HG03439 (cell line): ENCODE measurements at regions not wholly inside any gene's neighbourhood (a gene's known extent, or its start where the extent isn't known, plus 50 kb on each side); places are given as distances from the start of the nearest gene placed in this dataset.

ENCODE experiments used
- ATAC-seq: cut with Tn5 transposase; IDR thresholded peaks from one replicate; pipeline ENCODE4 v1.9.1; 2021; ENCODE audit warnings: mild to moderate bottlenecking, moderate library complexity; ENCODE audit not compliant: unreplicated experiment

DNA sequence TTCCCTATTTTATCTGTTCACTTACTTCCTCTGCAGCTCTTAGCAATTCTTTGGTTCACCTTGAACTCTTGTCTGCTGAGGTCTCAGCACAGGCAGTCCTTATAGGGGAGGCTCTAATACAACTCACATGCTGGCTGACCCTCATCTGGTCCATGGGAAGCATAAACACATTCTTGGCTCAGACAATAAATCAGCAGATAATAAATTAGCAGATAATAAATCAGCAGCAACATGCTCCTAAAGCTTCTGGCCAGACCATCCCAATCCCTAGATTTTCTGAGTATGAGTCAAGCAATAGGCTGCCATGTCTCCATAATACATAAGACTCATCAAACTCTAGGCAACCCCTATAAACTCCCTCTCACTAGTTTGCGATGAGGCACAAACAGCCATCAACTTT is 208.6 kb upstream of the STEAP4 start:
- no peak for ATAC-seq

DNA sequence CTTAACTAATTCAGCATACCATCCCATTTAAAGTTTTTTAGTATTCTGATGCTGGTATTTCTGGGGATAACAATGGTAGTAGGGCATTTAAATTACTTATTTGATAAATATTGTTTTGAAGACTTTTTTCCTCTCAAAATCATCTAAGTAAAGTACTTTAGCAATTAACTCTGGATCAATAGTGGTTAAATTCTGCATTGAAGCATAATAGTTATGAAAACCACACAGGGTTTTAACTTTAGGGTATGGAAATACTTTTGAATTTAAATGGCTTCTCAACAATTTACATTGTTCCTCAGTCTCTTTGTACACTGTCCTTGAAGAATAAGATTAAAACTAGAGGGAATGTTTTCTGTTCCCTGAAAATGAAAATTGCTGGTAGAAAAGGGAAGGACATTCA is 202.6 kb upstream of the STEAP4 start:
- ATAC-seq, result no peak

DNA sequence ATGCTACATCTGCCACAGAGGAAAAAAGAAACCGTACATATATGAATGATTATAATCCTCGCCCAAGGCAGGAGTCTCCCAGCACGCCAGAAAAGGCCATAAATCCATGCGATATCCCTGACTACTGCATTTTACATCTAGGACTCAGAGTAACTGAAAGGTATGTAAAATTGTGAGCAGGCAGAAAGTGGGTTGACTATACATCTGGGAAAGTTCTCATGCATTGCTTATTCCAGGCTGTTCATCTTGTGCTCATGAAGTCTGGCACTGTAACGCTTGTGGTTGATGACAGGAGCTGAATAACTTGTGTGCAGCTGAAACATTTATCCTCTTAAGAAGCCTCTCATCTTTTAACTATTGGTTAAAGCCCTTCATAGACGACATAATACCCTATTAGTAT is 193.4 kb upstream of the STEAP4 start:
- ATAC-seq, result no peak

DNA sequence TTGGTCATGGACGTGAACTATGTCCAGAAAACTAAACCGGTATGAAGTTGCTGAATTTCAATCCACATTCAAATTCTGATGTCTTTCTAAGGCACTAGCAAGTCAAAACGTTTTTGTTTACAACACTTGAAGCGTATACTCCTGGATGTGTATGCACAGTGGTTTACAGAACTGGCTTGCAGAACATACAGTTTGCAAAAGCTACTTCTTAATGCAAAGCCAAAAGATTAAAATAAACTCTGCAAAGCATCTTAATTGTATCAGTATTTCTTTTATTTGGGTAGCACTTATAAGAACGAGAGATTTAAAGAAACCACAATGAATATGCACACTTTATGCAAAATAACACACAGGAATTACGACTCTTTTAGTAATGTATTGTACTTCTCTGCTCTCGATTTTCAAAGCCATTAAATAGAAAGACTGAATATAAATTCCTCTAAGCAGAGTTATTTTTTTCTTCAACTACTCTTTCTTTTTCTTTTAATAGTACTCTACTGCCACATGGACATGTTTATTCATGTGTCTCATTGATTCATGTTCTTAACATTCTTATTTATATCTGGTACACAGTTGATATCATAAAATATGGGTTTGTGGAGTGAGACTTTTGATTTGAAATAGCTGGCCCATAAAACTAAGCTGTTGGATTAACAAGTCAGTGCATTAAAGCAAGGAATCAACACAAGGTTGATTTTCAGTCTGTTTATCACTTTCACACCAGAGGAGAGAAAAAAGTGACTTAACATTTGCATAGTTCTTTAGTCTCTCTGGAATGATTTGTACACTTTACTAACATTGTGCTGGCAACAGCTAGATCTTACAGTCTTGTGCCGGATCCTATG is 189.4 kb upstream of the STEAP4 start:
- ATAC-seq, result no peak

DNA sequence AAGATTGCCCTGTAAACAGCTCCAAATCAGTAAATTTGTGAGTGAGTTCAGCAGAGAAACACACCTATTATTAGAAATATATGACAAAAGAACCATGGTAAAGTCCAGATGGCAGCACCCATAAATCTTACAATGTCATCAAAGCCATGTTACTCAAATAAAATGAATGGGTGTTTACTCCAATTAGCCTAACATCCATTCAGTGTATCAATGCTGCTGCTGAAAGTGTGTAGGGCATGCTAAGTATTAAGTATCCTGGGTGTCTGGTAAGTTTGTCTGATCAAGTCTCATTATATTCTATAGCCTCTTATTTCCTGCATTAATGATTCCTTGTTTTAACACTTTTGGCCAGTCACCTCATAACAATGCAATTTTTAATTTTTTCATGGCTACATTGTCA is 185.5 kb upstream of the STEAP4 start:
- no peak for ATAC-seq

DNA sequence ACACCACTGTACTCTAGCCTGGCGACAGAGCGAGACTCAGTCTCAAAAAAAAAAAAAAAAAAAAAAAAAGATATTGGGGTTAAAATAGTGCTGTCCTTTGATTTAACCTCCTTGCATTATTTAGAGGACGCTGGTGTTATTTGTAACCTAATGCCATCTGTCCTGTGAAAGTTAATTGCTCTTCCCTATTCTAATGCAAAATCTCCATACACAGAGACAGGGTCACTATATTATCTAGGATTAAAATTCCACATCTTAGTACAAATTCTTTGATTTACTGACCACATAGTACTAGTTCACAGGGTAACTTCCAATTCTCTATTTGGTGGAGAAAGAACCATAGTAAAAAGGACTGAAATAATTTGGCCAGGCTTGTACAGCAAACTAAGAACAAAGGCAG is 184.2 kb upstream of the STEAP4 start:
- no peak for ATAC-seq

DNA sequence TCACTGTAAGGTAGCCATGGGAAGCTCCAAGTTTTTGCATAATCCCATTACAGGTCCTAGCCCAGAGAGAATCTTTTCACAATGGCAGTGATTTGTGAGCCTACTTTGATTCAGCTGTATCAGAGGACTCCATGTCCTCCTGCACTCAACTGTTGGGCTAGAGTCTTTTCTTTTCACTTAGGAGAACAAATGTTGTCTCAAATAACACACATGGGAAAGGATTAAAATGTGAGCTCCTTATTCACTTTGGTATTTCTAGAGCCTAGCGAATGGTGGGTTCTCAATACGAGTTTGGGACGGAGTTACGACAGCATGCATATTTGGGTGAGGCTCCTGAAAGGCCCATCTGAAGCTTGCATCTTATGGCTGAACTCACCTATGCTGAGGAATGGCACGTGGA is 183.5 kb upstream of the STEAP4 start:
- ATAC-seq, result no peak

DNA sequence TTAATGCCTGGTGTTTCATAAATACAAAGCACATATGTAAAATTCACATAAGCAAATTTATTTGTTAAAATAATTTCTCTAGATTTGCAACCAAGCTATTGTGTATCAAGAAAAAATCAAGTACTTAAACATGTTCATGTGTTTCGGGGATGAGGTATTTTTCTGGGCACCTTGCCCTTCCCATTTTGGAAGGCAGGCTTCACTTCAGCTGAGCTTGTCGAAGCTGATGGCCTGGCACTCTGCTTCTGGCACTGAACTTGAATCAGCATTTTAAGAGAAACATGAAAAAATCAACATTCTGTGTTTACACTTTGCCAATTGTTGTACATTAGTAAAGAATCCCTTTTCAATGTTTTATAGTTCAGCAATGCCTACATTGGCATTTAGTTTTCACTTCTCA is 179.1 kb upstream of the STEAP4 start:
- ATAC-seq, result no peak

DNA sequence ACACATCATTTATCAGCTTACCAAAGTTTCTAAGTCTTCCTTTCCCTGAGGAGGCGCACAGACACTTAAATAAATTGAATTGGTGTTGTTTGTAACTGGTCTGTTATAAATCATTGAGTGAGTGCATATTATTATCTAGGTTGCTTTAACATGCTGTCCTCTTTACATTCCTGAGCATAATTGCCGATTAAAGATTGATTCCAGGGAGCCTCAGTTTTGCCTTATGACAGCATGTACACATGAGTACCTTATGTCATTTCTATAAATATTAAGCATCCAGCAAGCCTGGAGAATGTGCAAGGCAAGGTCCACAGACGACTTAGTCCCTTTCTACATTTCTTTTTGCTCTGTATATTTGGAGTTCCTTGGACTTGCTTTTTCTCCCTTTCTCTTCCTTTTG is 177.9 kb upstream of the STEAP4 start:
- no peak for ATAC-seq

DNA sequence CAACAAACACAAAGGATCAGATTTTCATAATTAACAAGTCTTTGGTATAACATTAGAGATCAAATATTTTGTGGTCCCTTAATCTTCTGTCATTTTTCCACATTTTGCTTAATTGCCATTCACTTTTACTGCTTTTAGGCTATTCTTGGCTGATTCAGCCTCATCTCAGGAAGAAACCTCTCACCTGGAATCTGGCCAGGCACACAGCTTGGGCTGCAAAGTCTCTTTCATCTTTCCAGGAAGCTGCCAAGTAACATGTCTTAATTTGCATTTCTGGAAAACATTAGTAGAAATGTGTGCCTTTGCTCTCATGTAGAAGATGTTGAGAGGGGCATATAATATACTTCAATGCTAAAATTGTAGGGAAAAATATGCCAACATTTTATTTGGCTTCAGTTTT is 174.2 kb upstream of the STEAP4 start:
- no peak for ATAC-seq

DNA sequence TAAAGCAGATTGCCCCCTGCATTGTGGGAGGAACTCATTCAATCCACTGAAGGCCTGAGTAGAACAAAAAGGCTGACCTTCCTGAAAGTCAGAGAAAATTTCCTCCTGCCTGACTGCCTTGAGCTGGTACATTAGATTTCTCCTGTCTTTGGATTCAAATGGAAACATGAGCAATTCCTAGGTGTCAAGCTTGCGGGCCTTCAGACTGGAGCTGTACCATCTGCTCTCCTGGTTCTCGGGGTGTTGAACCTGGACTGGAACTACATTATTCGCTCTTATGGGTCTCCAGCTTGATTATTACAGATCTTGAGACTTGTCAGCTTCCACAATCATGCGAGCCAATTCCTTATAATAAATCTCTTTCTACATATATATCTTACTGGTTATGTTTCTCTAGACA is 173.6 kb upstream of the STEAP4 start:
- no peak for ATAC-seq

DNA sequence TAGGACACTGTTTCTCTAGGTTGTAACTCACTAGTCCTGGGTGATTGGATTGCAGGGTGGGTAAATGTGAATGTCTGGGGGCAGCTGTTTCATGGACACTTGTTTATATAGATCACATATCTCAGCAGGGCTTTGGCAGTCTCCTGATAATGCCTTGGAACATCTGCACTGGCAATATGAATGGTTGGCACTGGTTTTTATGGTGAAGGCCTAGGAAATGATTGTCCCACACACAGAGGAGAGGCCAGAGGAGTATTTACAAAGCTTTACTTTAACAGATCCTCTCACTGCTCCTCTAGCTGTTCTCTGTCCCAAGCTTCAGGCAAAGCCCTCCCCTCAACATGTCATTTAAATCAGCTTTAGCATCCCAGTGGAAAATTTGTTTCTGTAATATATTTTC is 171.3 kb upstream of the STEAP4 start:
- no peak for ATAC-seq

DNA sequence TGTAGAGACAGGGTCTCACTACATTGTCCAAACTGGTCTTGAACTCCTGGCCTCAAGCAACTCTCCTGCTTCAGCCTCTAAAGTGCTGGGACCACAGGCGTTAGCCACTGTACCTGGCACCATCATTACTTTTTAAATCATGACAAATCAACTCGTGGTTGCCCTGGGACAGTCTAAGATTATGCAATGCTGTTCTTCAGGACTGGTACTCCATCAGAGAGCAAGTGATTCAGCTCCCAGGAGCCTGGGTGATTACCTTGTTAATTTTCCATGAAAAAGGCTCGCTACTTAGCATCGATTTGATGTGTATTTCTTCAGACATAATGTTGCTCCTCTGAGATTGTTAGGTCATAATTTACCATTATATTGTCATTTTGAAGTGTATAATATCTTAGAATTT is 158.9 kb upstream of the STEAP4 start:
- no peak for ATAC-seq

DNA sequence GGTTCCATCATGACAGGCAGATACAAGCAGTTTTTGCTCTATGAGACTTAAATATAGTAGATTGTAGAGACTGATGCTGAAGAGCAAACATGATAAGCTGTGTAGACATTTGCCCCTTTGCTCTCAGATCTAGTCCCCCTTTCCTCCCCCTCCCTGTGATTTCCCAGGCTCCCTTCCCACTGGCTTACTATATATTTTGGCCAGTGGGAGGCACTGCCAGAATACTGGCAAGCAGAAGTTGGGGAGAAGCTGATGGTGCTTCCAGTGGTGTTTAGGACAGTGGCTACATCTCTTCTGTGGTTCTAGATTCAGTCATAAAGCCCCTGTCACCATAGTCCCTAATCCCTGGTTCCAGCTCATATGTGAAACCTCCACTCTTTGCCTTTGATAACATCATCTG is 156.1 kb upstream of the STEAP4 start:
- no peak for ATAC-seq

DNA sequence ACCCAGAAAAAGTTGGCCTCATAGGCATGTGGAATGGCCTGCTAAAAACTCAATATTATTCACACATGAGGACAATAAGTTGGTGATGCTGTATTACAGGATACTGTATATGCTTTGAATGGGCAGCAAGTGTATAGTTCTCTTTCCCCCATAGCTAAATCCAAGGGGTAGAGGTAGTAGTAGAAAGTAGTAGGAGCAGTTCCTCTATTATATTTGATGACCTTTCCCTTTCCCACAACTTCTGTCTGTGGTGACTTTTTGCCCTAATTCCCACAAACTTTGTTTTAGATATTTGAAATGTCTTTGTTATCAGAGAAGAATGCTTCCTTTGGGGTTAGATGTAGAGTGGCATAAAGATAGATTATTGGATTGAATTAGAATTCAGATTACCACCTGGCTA is 154.0 kb upstream of the STEAP4 start:
- no peak for ATAC-seq

DNA sequence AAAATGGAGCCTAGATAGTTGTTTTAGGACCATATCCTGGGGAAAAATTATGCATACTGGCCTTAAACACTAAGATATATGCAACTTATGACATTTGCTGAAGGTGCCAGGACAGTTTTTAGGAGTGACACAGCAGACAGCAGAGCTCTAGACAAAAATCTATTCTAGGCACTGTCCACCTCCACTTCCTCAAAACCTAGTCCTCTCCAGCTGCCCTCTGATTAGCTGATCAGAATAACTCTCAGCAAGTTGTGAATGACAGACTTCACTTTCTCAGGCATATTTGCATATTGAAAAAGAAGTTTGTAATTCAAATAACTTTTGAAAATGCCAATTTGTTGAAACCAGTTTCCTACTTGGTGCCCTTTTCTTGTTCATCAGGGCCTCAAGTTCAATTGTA is 152.3 kb upstream of the STEAP4 start:
- ATAC-seq, result no peak

DNA sequence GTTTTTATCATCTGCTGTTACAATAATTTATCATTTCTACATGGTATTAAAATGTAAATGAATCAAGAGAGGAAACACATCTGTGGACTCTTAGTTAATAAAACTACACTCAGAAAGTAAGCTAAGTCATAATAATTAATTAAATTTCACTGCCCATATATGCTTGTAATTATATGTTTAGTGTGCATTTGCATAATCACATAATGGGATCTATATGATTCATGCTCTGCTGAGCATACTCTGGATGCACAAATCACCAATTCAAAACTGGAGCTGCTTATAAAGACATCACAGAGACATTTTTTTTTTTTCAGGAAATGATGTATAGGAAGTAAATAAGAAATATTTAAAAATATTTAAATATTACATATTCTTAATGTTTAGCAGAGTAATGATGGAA is 151.6 kb upstream of the STEAP4 start:
- ATAC-seq, result no peak

DNA sequence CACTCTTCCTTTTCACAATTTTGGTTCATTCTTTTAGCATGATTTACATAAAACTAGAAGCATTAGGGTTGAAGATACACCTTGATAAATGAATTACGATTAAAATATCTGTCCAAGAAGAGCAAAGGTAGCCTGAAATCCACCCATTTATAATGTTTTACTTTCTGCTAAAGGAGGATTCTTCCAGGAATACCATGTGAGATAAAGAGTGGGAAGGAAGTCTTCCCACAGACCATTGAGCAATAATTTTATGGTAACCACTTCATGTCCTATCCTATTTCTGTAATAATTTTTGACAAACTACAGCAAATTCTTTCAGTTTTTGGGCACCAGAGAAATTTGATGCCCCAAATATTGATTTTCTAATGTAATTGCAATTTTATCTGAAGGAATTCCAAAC is 150.6 kb upstream of the STEAP4 start:
- no peak for ATAC-seq

DNA sequence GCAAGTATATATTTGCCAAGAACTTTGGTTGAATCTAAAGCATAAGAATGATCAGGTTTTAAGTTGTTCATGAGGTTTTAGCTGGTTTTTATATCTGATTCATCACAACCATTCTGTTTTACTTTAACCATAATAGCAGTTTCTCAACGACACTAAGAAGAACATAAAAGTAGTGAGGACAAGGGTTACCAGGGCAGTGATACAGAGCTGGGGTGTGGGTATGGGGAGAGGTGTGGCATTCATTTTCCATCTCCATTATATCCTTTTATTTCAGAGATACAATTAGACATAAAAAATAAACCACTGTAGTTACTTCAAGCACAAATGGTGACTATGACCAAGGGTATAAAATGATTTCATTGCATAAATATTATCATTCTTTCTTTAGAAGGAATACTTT is 149.8 kb upstream of the STEAP4 start:
- no peak for ATAC-seq

DNA sequence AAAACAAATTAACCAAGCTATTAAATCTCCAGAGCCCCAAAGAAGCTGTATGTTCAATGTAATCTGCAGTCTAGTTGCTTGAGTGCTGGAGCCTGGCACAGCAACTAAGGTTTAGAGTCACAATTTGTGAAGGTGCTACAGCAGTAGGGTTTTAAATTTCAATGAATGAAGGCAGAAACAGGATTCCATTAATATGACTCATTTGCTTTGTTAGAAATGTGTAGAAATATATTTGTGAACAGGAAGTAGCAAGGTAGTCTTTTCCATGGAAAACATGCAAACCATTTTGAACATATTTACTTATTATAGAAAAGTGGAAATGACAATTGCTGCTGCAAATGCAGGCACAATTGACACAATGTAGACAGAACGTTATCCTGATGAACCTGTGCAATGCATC is 149.0 kb upstream of the STEAP4 start:
- ATAC-seq, result no peak

DNA sequence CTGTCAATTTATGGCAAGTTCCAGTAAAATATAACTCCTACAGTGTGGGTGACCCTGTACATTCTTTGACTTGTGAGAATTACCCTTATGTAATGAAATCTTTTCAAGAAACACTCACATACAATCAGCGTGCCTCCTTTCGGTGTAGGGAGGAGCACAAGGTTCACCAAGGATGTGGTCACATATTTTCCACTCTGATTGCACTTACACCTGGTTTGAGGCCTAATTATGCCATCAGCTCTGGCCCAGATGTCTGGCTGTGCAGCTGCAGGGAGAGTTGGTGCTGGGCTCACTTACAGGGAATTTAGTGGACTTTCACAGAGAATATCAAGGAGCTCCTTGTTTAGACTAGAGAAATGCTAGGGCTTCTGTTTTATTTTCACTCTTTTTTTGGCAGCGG is 146.0 kb upstream of the STEAP4 start:
- no peak for ATAC-seq

DNA sequence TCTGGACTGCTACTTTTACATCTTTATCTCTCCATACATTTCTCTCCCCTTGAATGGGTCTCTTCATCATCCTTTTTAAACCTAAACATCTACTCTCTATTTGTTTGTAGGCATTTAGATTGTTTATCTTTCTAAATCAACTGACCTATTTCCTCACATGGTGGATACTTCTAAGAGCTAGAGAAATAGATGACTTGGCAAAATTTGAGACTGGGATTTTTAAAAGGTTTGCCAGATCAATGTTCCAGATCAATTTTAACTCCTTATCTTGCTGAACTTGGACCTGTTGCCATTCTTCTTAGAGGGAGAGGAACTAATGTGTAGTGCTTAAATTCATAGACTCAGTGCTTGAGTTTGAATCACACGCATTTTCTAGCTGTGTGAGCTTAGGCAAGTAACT is 144.2 kb upstream of the STEAP4 start:
- ATAC-seq, result no peak

DNA sequence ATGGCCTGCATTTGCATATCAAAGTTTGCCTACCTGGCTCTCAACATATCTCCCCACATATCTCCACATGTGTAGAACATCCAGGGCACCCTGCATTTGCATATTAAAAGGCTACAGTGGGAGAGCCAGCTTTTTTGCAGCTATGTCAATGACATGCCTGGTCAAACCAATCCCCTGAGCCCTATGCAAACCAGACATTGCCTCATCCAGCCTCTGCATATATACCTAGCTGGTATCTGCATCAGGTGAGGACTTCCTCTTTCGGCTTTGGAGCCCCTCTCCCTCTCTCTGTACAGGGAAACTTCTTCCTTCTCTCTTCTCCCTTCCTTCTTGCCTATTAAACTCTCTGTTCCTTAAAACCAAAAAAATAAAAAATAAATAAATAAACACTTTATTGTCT is 142.7 kb upstream of the STEAP4 start:
- no peak for ATAC-seq
